ENCODE measurements at regions not wholly inside any gene's neighbourhood (a gene's known extent, or its start where the extent isn't known, plus 50 kb on each side); places are given as distances from the start of the nearest gene placed in this dataset.
"Not testable (repeated sequence)": the region's sequence is repeated elsewhere in the genome, so short reads cannot be mapped to it uniquely, and the experiment has no call there.

DNA sequence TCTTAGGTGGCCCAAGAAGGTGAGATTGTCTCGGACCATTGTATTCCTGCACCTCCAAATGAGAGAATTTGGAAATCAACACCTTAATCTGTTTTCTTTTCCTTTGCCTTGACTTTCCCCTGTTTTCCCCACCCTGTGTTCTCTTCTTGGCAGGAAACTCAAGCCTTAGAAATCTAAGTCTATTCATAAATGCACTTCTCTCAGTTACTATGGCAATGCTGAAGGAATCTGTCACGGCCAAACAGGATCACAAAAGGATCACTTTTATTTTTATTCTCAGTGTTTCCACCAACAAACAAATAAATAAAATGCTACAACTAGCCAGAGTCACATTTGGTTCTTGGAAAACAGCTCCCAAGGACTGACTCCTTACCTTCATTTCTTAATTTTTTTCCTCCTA, 270.5 kb downstream of the BCAT1 start:
- no peak overlapping the region for H3K27ac Mint-ChIP-seq
- H3K4me1 Mint-ChIP-seq (ENCODE audit: low read depth): no peaks in the 10 kb centered on the region
- no peak overlapping the region for H3K4me3 Mint-ChIP-seq
- H3K27me3 Mint-ChIP-seq (ENCODE audit: low read depth): no peaks in the 10 kb centered on the region
- H3K36me3 Mint-ChIP-seq (ENCODE audit: low read depth): no peaks in the 10 kb centered on the region
- no peaks in the 10 kb centered on the region for H3K9me3 Mint-ChIP-seq

DNA sequence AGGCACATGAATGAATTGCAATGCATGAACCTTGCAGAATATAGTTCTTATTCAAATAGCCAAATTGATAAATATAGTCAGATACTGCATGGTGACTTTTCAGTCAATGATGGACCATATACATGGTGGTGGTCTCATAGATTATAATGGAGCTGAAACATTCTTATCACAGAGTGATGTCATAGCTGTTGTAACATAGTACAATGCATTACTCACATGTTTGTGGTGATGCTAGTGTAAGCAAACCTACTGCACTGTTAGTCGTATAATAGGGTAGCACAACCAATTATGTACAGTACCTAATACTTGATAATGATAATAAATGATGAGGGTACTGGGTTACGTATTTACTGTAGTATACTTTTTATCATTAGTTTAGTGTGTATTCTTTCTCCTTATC, 280.3 kb downstream of the BCAT1 start:
- no peak overlapping the region for H3K27ac Mint-ChIP-seq
- no peaks in the 10 kb centered on the region for H3K36me3 Mint-ChIP-seq (ENCODE audit: low read depth)

GRCh38 chr12:24664161-24664880, 284.6 kb downstream of the BCAT1 start:
- no peaks in the 10 kb centered on the region for H3K27me3 Mint-ChIP-seq (ENCODE audit: low read depth)
- no peaks in the 10 kb centered on the region for H3K36me3 Mint-ChIP-seq (ENCODE audit: low read depth)
- H3K27ac Mint-ChIP-seq: no peak overlapping the region
- H3K4me3 Mint-ChIP-seq: no peak overlapping the region
- peaks cover 3% of the 10 kb centered on the region for H3K9me3 Mint-ChIP-seq
- no peaks in the 10 kb centered on the region for H3K4me1 Mint-ChIP-seq (ENCODE audit: low read depth)

More for the DNA sequence above, 280.3 kb downstream of the BCAT1 start:
- H3K4me3 Mint-ChIP-seq: no peak overlapping the region
- no peaks in the 10 kb centered on the region for H3K27me3 Mint-ChIP-seq (ENCODE audit: low read depth)
- no peaks in the 10 kb centered on the region for H3K9me3 Mint-ChIP-seq
- no peaks in the 10 kb centered on the region for H3K4me1 Mint-ChIP-seq (ENCODE audit: low read depth)

DNA sequence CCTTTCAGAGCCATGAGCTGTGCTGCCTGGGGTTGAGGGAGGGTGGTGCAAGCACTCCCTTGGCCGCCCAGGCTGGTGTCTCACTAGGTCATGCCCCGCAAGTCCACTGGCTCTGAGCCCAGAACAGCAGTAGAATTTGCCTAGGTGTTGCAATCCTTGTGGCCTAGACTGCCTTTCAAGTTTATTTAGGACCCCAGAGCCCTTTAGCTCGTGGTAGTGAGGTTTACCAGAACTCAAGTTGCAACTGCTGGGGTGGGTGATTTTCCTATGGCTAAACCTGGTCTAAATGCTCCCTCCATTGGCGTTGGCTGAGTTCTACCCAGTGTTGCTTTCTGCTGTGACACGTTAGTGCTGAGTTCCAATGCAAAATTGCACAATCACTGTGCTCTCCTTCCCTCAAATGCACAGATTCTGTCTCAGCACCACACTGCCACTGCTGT, 287.2 kb downstream of the BCAT1 start:
- Mint-ChIP-seq H3K36me3 (ENCODE audit: low read depth) (no peaks in the 10 kb centered on the region), H3K27me3 (ENCODE audit: low read depth) (no peaks in the 10 kb centered on the region), H3K4me1 (ENCODE audit: low read depth) (no peaks in the 10 kb centered on the region), H3K9me3 (peaks cover 3% of the 10 kb centered on the region), H3K27ac (no peak overlapping the region), H3K4me3 (no peak overlapping the region)

DNA sequence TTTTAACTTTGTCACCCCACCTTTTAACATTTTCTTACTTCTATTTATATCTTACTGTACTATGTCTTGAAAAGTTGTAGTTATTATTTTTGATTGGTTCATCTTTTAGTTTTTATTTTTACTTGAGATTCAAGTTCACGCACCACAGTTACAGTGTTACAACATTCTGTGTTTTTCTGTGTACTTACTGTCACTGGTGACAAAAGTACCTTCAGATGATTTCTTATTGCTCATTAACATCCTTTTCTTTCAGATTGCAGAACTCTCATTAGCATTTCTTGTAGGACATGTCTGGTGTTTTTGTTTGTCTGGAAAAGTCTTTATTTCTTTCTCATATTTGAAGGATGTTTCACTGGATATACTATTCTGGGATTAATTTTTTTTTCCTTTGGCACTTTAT, 289.9 kb downstream of the BCAT1 start:
- no peak overlapping the region for H3K4me3 Mint-ChIP-seq
- peaks cover 3% of the 10 kb centered on the region for H3K9me3 Mint-ChIP-seq
- no peak overlapping the region for H3K27ac Mint-ChIP-seq
- H3K4me1 Mint-ChIP-seq (ENCODE audit: low read depth): no peaks in the 10 kb centered on the region
- no peaks in the 10 kb centered on the region for H3K36me3 Mint-ChIP-seq (ENCODE audit: low read depth)
- peaks cover 3% of the 10 kb centered on the region for H3K27me3 Mint-ChIP-seq (ENCODE audit: low read depth)

DNA sequence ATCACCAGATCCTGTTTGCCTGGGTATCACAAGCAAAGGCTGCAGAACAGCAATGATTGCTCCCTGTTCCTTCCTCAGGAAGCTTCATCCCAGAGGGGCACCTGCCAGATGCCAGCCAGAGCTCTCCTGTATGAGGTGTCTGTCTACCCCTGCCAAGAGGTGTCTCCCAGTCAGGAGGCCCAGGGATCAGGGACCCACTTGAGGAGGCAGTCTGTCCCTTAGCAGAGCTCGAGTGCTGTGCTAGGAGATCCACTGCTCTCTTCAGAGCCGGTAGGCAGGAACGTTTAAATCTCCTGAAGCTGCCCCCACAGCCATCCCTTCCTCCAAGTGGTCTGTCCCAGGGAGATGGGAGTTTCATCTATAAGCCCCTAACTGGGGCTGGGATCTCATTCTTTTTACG, 294.6 kb downstream of the BCAT1 start:
- not testable (repeated sequence) for H3K4me3 Mint-ChIP-seq; H3K9me3 Mint-ChIP-seq; H3K27ac Mint-ChIP-seq; H3K27me3 Mint-ChIP-seq (ENCODE audit: low read depth); H3K4me1 Mint-ChIP-seq (ENCODE audit: low read depth); H3K36me3 Mint-ChIP-seq (ENCODE audit: low read depth)

DNA sequence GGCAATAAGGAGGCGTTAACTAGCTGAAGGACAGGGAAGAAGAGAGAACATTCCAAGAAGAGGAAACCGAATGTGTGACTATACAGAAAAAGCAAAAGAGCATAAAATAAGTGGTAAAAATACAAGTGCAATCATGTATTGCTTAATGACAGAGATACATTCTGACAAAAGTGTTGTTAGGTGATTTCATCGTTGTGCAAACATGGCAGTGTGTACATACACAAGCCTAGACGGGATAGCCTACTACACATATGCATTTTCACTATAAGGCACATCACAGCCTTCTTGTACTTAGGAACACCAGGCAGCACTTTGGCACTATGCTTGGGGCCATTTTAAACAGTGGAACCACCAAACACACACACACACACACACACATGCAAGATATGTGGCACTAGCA, 299.3 kb downstream of the BCAT1 start:
- Mint-ChIP-seq H3K9me3 (no peaks in the 10 kb centered on the region), H3K4me3 (no peak overlapping the region), H3K27me3 (ENCODE audit: low read depth) (no peaks in the 10 kb centered on the region), H3K4me1 (ENCODE audit: low read depth) (no peaks in the 10 kb centered on the region), H3K36me3 (ENCODE audit: low read depth) (no peaks in the 10 kb centered on the region), H3K27ac (no peak overlapping the region)

- no peaks in the 10 kb centered on the region for H3K9me3 Mint-ChIP-seq
- H3K36me3 Mint-ChIP-seq (ENCODE audit: low read depth): no peaks in the 10 kb centered on the region
- no peaks in the 10 kb centered on the region for H3K27me3 Mint-ChIP-seq (ENCODE audit: low read depth)
- no peaks in the 10 kb centered on the region for H3K4me1 Mint-ChIP-seq (ENCODE audit: low read depth)
- no peak overlapping the region for H3K4me3 Mint-ChIP-seq
- no peak overlapping the region for H3K27ac Mint-ChIP-seq
Measured at GRCh38 chr12:24649209-24649608, 299.7 kb downstream of the BCAT1 start.

DNA sequence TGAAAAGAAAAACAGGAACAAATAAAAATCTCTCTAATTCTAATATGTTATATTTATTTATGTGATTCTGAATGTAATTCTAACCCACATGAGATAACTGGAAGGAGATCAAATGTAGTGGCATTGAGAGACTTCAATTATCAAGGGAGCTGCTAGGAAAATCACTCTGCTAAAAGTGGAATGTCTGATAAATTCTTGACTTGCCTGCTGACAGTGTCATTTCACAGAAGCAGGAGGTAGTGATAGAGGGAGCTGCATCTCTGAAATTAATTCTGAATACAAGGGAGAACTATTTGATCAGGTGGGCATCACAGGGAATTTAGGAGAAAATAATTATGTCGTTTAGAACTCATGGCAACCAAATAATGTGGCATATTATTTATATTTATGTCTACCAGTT, 303.6 kb downstream of the BCAT1 start:
- Mint-ChIP-seq H3K9me3 (no peaks in the 10 kb centered on the region), H3K4me1 (ENCODE audit: low read depth) (no peaks in the 10 kb centered on the region), H3K27ac (no peak overlapping the region), H3K27me3 (ENCODE audit: low read depth) (no peaks in the 10 kb centered on the region), H3K36me3 (ENCODE audit: low read depth) (no peaks in the 10 kb centered on the region), H3K4me3 (no peak overlapping the region)

DNA sequence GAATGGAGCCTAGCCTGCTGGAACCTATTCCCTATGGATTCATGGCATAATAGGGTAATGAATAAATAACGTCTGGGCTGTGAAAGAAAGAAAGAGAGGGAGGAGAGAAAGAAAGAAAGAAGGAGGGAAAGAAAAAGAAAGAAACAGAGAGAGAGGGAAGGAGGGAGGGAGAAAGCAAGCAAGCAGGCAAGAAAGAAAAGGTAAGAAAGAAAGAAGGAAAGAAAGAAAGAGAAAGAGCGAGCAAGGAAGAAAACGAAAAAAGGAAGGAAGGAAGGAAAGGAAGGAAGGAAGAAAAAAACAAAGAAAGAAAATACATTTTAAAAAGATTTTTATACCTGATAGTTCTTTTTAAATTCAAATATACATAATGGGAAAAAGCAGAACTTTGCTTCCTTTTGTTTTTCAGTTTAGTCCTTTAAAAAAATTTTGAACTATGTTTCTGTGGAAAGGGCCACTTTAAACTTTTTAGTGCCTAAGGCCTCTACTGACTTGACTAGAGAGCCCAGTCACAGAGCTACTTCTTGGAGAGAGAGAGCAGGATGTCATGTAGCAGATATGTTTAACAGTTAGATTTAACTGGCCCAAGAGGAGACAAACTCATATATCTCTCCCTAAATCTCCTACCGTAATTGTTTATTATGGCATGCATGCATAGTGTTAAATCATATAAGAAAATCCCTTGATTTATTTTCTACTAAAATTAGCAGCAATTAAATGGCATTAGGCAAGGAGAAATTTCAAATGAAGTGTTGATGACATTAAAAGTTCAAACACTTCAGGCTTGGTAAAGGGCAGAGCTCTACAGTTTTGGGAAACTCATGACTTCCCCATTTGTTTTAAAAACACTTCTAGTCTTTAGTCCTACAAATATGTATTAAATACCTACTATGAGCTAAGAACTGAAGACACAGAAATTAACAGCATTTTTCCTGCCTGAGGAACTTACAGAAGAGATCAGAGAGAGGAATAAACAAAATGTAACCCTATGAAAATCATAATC, 305.5 kb downstream of the BCAT1 start:
- H3K36me3 Mint-ChIP-seq (ENCODE audit: low read depth): no peaks in the 10 kb centered on the region
- no peak overlapping the region for H3K4me3 Mint-ChIP-seq
- no peaks in the 10 kb centered on the region for H3K27me3 Mint-ChIP-seq (ENCODE audit: low read depth)
- no peak overlapping the region for H3K27ac Mint-ChIP-seq
- no peaks in the 10 kb centered on the region for H3K9me3 Mint-ChIP-seq
- H3K4me1 Mint-ChIP-seq (ENCODE audit: low read depth): no peaks in the 10 kb centered on the region

DNA sequence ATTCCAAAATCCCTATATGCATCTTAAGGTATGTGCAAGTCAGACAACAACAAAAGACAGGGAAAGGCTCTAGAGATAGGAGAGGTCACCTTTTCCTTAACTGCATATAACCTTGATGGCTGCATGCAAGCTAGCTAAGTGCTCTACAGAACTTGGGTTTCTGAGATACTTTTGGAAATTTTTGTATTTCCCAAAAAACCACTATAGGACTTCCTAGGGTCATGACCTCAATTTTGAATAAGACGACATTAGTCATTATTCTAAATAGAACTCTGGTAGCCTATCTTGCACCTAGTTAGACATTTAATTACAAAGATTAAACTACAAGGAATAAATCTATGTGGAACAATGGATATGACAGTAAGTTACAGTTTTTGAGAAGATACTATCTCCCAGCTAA, 309.3 kb downstream of the BCAT1 start:
- Mint-ChIP-seq H3K27me3 (ENCODE audit: low read depth) (no peaks in the 10 kb centered on the region), H3K4me1 (ENCODE audit: low read depth) (no peaks in the 10 kb centered on the region)

DNA sequence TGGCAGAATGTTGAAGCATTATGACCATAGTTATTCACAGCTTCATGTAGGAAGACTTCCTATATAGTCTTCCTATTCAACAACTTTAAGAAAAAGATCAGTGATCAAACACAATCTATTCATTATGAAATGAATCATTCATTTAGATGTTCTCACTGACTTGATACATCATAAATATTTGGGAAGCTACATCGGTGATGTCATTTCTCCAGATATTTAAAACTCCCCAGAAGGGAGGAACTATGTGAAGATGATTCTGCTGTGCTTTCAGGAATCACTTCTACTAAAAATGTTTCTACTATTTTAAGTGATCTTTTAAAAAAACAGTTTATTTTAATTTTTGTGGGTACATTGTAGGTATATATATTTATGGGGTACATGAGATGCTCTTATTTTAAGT, 316.4 kb downstream of the BCAT1 start:
- Mint-ChIP-seq H3K27ac (no peak overlapping the region), H3K4me3 (no peak overlapping the region), H3K4me1 (ENCODE audit: low read depth) (no peaks in the 10 kb centered on the region), H3K9me3 (peaks cover 3% of the 10 kb centered on the region), H3K27me3 (ENCODE audit: low read depth) (no peaks in the 10 kb centered on the region), H3K36me3 (ENCODE audit: low read depth) (no peaks in the 10 kb centered on the region)

More for the DNA sequence above, 309.3 kb downstream of the BCAT1 start:
- no peak overlapping the region for H3K4me3 Mint-ChIP-seq
- no peaks in the 10 kb centered on the region for H3K36me3 Mint-ChIP-seq (ENCODE audit: low read depth)
- no peak overlapping the region for H3K27ac Mint-ChIP-seq
- H3K9me3 Mint-ChIP-seq: no peaks in the 10 kb centered on the region

GRCh38 chr12:24631676-24632426, 317.1 kb downstream of the BCAT1 start:
- Mint-ChIP-seq H3K4me3 (no peak overlapping the region), H3K27ac (no peak overlapping the region), H3K36me3 (ENCODE audit: low read depth) (no peaks in the 10 kb centered on the region), H3K4me1 (ENCODE audit: low read depth) (no peaks in the 10 kb centered on the region), H3K27me3 (ENCODE audit: low read depth) (no peaks in the 10 kb centered on the region), H3K9me3 (peaks cover 3% of the 10 kb centered on the region)

- H3K27me3 Mint-ChIP-seq (ENCODE audit: low read depth): no peaks in the 10 kb centered on the region
- no peaks in the 10 kb centered on the region for H3K36me3 Mint-ChIP-seq (ENCODE audit: low read depth)
- H3K4me1 Mint-ChIP-seq (ENCODE audit: low read depth): no peaks in the 10 kb centered on the region
- no peak overlapping the region for H3K27ac Mint-ChIP-seq
- H3K9me3 Mint-ChIP-seq: peaks cover 3% of the 10 kb centered on the region
- H3K4me3 Mint-ChIP-seq: no peak overlapping the region
Measured at GRCh38 chr12:24630856-24631255, 318.0 kb downstream of the BCAT1 start.
